H9 (cell line): ENCODE measurements at regions not wholly inside any gene's neighbourhood (a gene's known extent, or its start where the extent isn't known, plus 50 kb on each side); places are given as distances from the start of the nearest gene placed in this dataset.

ENCODE experiments used
- DNase-seq: peaks from one replicate; pipeline ENCODE4 v3.0.0-alpha.2; 2017
- H2AFZ ChIP-seq: one replicate; pipeline ENCODE4 v1.6.1; 2013; ENCODE audit warnings: mild to moderate bottlenecking, low read length, control low read depth, moderate library complexity
- H2AK5ac ChIP-seq: 2 replicates; pipeline ENCODE4 v1.6.1; 2013; ENCODE audit warnings: low read length, control low read depth, mixed read lengths; ENCODE audit not compliant: insufficient read length
- H2BK120ac ChIP-seq: one replicate; pipeline ENCODE4 v1.6.1; 2013; ENCODE audit warnings: low read depth, mild to moderate bottlenecking, low read length, control low read depth, inconsistent platforms; ENCODE audit not compliant: poor library complexity, severe bottlenecking
- H2BK12ac ChIP-seq: 2 replicates; pipeline ENCODE4 v1.6.1; 2013; ENCODE audit warnings: low read length, control low read depth, mixed read lengths, low read depth; ENCODE audit not compliant: insufficient read length
- H2BK15ac ChIP-seq: 2 replicates; pipeline ENCODE4 v1.6.1; 2013; ENCODE audit warnings: low read depth, low read length, control low read depth
- H2BK20ac ChIP-seq: one replicate; pipeline ENCODE4 v1.6.1; 2013; ENCODE audit warnings: low read depth, mild to moderate bottlenecking, low read length, control low read depth, inconsistent platforms; ENCODE audit not compliant: poor library complexity, severe bottlenecking
- H2BK5ac ChIP-seq: 2 replicates; pipeline ENCODE4 v1.6.1; 2013; ENCODE audit warnings: low read length, control low read depth, mixed read lengths; ENCODE audit not compliant: insufficient read length
- H3K14ac ChIP-seq: 2 replicates; pipeline ENCODE4 v1.6.1; 2013; ENCODE audit warnings: low read length, control low read depth; ENCODE audit not compliant: insufficient read depth
- H3K18ac ChIP-seq: 2 replicates; pipeline ENCODE4 v1.6.1; 2013; ENCODE audit warnings: low read depth, mild to moderate bottlenecking, mixed read lengths, low read length, control low read depth; ENCODE audit not compliant: insufficient read length
- H3K23ac ChIP-seq: 2 replicates; pipeline ENCODE4 v1.6.1; 2013; ENCODE audit warnings: low read length, control low read depth, mixed read lengths, low read depth; ENCODE audit not compliant: insufficient read length
- H3K23me2 ChIP-seq: 2 replicates; pipeline ENCODE4 v1.6.1; 2013; ENCODE audit warnings: low read depth, mild to moderate bottlenecking, mixed read lengths, low read length, control low read depth; ENCODE audit not compliant: insufficient read length, poor library complexity, severe bottlenecking
- H3K27ac ChIP-seq: 2 replicates; pipeline ENCODE4 v1.5.1; 2013; ENCODE audit warnings: low read length, control low read depth, mixed read lengths, low read depth; ENCODE audit not compliant: insufficient read length
- H3K27me3 ChIP-seq: 2 replicates; pipeline ENCODE4 v1.6.1; 2013; ENCODE audit warnings: low read length, control low read depth, inconsistent platforms; ENCODE audit not compliant: insufficient read depth
- H3K4ac ChIP-seq: 2 replicates; pipeline ENCODE4 v1.6.1; 2013; ENCODE audit warnings: low read depth, mild to moderate bottlenecking, control low read depth, inconsistent platforms, low read length, moderate library complexity
- H3K4me1 ChIP-seq: 2 replicates; pipeline ENCODE4 v1.6.1; 2013; ENCODE audit warnings: low read length, control low read depth, inconsistent platforms; ENCODE audit not compliant: insufficient read depth
- H3K4me2 ChIP-seq: 2 replicates; pipeline ENCODE4 v1.6.1; 2013; ENCODE audit warnings: low read length, control low read depth, mixed read lengths; ENCODE audit not compliant: insufficient read length, insufficient read depth
- H3K56ac ChIP-seq: 2 replicates; pipeline ENCODE4 v1.6.1; 2013; ENCODE audit warnings: low read depth, mild to moderate bottlenecking, mixed read lengths, low read length, control low read depth; ENCODE audit not compliant: insufficient read length
- H3K79me1 ChIP-seq: 2 replicates; pipeline ENCODE4 v1.6.1; 2013; ENCODE audit warnings: low read depth, mild to moderate bottlenecking, moderate library complexity, low read length, control low read depth, inconsistent platforms; ENCODE audit not compliant: insufficient read depth, poor library complexity, severe bottlenecking
- H3K79me2 ChIP-seq: 2 replicates; pipeline ENCODE4 v1.6.1; 2013; ENCODE audit warnings: low read length, control low read depth, inconsistent platforms; ENCODE audit not compliant: insufficient read depth
- H3K9ac ChIP-seq: 2 replicates; pipeline ENCODE4 v1.6.1; 2013; ENCODE audit warnings: low read length, control low read depth, mixed read lengths; ENCODE audit not compliant: insufficient read length; ENCODE audit errors: extremely low read depth
- H3K9me3 ChIP-seq: one replicate; pipeline ENCODE4 v1.6.1; 2013; ENCODE audit warnings: low read depth, low read length, inconsistent platforms; ENCODE audit not compliant: control insufficient read depth
- H3T11ph ChIP-seq: one replicate; pipeline ENCODE4 v1.6.1; 2013; ENCODE audit warnings: mild to moderate bottlenecking, low read length, control low read depth, inconsistent platforms
- H4K20me1 ChIP-seq: one replicate; pipeline ENCODE4 v1.6.1; 2013; ENCODE audit not compliant: control insufficient read depth, insufficient read length, insufficient read depth
- H4K5ac ChIP-seq: 2 replicates; pipeline ENCODE4 v1.6.1; 2013; ENCODE audit warnings: low read depth, mild to moderate bottlenecking, mixed read lengths, low read length, control low read depth; ENCODE audit not compliant: insufficient read length
- H4K8ac ChIP-seq: replicated peaks from 2 replicates; pipeline ENCODE4 v1.6.1; 2013; ENCODE audit warnings: low read length, control low read depth, mixed read lengths, low read depth; ENCODE audit not compliant: insufficient read length
- H4K91ac ChIP-seq: 2 replicates; pipeline ENCODE4 v1.6.1; 2013; ENCODE audit warnings: low read depth, mild to moderate bottlenecking, moderate library complexity, mixed read lengths, low read length, control low read depth; ENCODE audit not compliant: insufficient read length
- H3K27ac Mint-ChIP-seq, 3 experiments: 2 replicates in 2 of 3; 3 replicates in 1 of 3; pipeline ENCODE4 v1.8.0; 2020 to 2021; ENCODE audit warnings: mixed read lengths in 3 of 3, mild to moderate bottlenecking in 1 of 3, moderate library complexity in 1 of 3
- H3K27me3 Mint-ChIP-seq: 2 replicates; pipeline ENCODE4 v1.8.0; 2021; ENCODE audit warnings: low read depth, mild to moderate bottlenecking, moderate library complexity, mixed read lengths
- H3K36me3 Mint-ChIP-seq, 3 experiments: 2 replicates in 2 of 3; 3 replicates in 1 of 3; pipeline ENCODE4 v1.8.0; 2020 to 2021; ENCODE audit warnings: low read depth in 3 of 3, mixed read lengths in 3 of 3; ENCODE audit not compliant: insufficient read depth in 1 of 3
- H3K4me1 Mint-ChIP-seq, 2 experiments: 2 replicates each; pipeline ENCODE4 v1.8.0; 2020; ENCODE audit warnings: mixed read lengths in 2 of 2
- H3K4me3 Mint-ChIP-seq, 2 experiments: 2 replicates in 1 of 2; 3 replicates in 1 of 2; pipeline ENCODE4 v1.8.0; 2020 to 2021; ENCODE audit warnings: mild to moderate bottlenecking in 2 of 2, mixed read lengths in 2 of 2, moderate library complexity in 1 of 2
- H3K9me3 Mint-ChIP-seq, 2 experiments: 2 replicates in 1 of 2; 3 replicates in 1 of 2; pipeline ENCODE4 v1.8.0; 2020; ENCODE audit warnings: mild to moderate bottlenecking in 2 of 2, mixed read lengths in 2 of 2, moderate library complexity in 1 of 2
- CTCF ChIP-seq: fragments of 200-600 bp; sonication (generic); conservative IDR thresholded peaks from 3 replicates; pipeline ENCODE4 v1.8.0; 2021; ENCODE audit warnings: antibody characterized with exemption, mild to moderate bottlenecking
- WGBS: extraction: QIAGEN DNeasy Blood & Tissue Kit; methylation state at CpG from one replicate; pipeline ENCODE4 v1.1.7; 2013; ENCODE audit warnings: missing lambda C conversion rate, low lambda C conversion rate, mixed read lengths; ENCODE audit not compliant: insufficient read length; ENCODE audit errors: extremely low coverage; 5-methylcytosine and 5-hydroxymethylcytosine counted together

- DNase-seq, result no peak
- WGBS, result no CpG with 5 or more reads among the region's 4 CpGs
- H3K23ac ChIP-seq, result no peak overlapping the region
- H3K27me3 Mint-ChIP-seq, result no peaks in the 10 kb centered on the region
- no peaks in the 10 kb centered on the region for H3K9me3 ChIP-seq
- H2BK120ac ChIP-seq, result no peak overlapping the region
- no peak overlapping the region for H3K18ac ChIP-seq
- no peaks in the 10 kb centered on the region for H3K4me1 ChIP-seq
- no peaks in the 10 kb centered on the region for H3K36me3 Mint-ChIP-seq
- no peak overlapping the region for H3K9ac ChIP-seq
- no peak overlapping the region for H4K91ac ChIP-seq
- H3K79me2 ChIP-seq, result no peaks in the 10 kb centered on the region
- no peak for TF ChIP-seq CTCF
- H2BK12ac ChIP-seq, result no peak overlapping the region
- H2AK5ac ChIP-seq, result no peak overlapping the region
- H3K23me2 ChIP-seq, result no peaks in the 10 kb centered on the region
- H2BK20ac ChIP-seq, result no peak overlapping the region
- no peak overlapping the region for H3K27ac ChIP-seq
- no peak overlapping the region for H3K4me3 Mint-ChIP-seq
- H3K14ac ChIP-seq, result no peak overlapping the region
- no peak overlapping the region for H3T11ph ChIP-seq
- H2AFZ ChIP-seq, result no peak overlapping the region
- H3K9me3 Mint-ChIP-seq, result no peaks in the 10 kb centered on the region; a peak in 1 of 5 replicates
- H3K4ac ChIP-seq, result no peak overlapping the region
- no peaks in the 10 kb centered on the region for H3K79me1 ChIP-seq
- no peak overlapping the region for H2BK5ac ChIP-seq
- H3K27me3 ChIP-seq, result no peaks in the 10 kb centered on the region; the same call in 1 of the 2 replicates
- H3K27ac Mint-ChIP-seq, result no peak overlapping the region
- H4K8ac ChIP-seq, result no peak overlapping the region
- no peaks in the 10 kb centered on the region for H3K4me1 Mint-ChIP-seq
- no peak overlapping the region for H4K5ac ChIP-seq
- H3K56ac ChIP-seq, result no peak overlapping the region
- H4K20me1 ChIP-seq, result no peaks in the 10 kb centered on the region
- no peak overlapping the region for H3K4me2 ChIP-seq
- no peak overlapping the region for H2BK15ac ChIP-seq
Observed at GRCh38 chr2:5315512-5315911, 376.7 kb upstream of the SOX11 start.
